NT2/D1 (cell line): ENCODE measurements at regions not wholly inside any gene's neighbourhood (a gene's known extent, or its start where the extent isn't known, plus 50 kb on each side); places are given as distances from the start of the nearest gene placed in this dataset.

Experiments
- DNase-seq: peaks from one replicate; pipeline ENCODE4 v3.0.0-alpha.2; 2011; ENCODE audit warnings: low read depth, low spot score
- H3K27me3 ChIP-seq: 2 replicates; pipeline ENCODE4 v1.6.0; 2011; ENCODE audit warnings: mild to moderate bottlenecking; ENCODE audit not compliant: insufficient read length, insufficient read depth
- H3K36me3 ChIP-seq: 2 replicates; pipeline ENCODE4 v1.6.1; 2011; ENCODE audit warnings: mild to moderate bottlenecking, low read length, mixed read lengths; ENCODE audit not compliant: insufficient read depth, insufficient read length
- H3K4me1 ChIP-seq: 2 replicates; pipeline ENCODE4 v1.5.1; 2011; ENCODE audit not compliant: insufficient read depth, insufficient read length
- H3K4me3 ChIP-seq: 2 replicates; pipeline ENCODE4 v1.5.1; 2011; ENCODE audit warnings: low read depth; ENCODE audit not compliant: insufficient read length
- H3K9ac ChIP-seq: 2 replicates; pipeline ENCODE4 v1.6.0; 2011; ENCODE audit warnings: low read depth; ENCODE audit not compliant: insufficient read length
- H3K9me3 ChIP-seq: 2 replicates; pipeline ENCODE4 v1.5.1; 2011; ENCODE audit warnings: mild to moderate bottlenecking, low read length; ENCODE audit not compliant: insufficient read depth
- SUZ12 ChIP-seq: IDR thresholded peaks from 2 replicates; pipeline ENCODE4 v1.6.1; 2011; ENCODE audit not compliant: insufficient read length, insufficient read depth; ENCODE audit errors: extremely low read depth
- YY1 ChIP-seq: IDR thresholded peaks from 2 replicates; pipeline ENCODE4 v1.6.1; 2011; ENCODE audit not compliant: insufficient read length, insufficient read depth
- ZNF274 ChIP-seq: IDR thresholded peaks from 2 replicates; pipeline ENCODE4 v1.6.1; 2011; ENCODE audit warnings: mild to moderate bottlenecking, low read depth, low read length

DNA sequence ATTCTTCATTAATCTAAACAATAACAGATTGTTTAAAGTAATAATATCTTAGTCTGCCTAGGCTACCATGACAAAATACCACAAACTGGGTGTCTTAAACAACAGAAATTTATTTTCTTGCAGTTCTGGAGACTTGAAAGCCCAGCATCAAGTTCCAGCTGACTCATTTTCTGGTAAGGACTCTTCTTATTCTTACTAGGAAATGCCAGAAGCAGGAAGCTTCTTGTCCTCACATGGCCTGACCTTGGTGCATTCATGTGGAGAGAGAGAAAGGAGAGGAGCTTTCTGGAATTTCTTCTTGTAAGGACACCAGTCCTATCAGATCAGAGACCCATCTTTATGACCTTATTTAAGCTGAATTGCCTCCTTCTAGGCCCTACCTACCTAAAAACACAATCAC, 110.5 kb downstream of the ANKRD60 start:
- no peak for TF ChIP-seq YY1
- no peak for TF ChIP-seq SUZ12
- TF ChIP-seq ZNF274: no peak
- Histone ChIP-seq H3K9me3 (peaks cover 23% of the 10 kb centered on the region), H3K4me3 (no peak overlapping the region), H3K4me1 (no peaks in the 10 kb centered on the region), H3K36me3 (no peaks in the 10 kb centered on the region), H3K27me3 (no peaks in the 10 kb centered on the region), H3K9ac (no peak overlapping the region)
- DNase-seq: no peak

DNA sequence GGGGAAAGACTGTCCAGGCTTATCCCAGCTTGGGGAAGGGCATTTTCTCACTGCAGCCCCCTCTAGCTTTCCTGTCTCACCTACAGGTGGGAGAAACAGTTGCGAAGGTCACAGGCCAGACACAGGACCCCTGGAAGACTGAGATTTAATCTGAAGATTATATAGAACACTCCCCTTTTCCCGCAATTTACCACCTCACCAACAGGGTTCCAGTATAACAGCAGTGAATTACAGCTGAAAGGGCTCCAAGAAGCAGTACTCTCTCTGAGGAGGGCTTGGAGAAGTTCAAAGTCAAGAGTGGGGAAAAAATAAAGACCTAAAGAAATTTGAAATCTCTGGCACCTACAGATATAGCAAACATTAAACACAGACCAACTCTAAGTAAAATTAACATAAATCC, 111.9 kb downstream of the ANKRD60 start:
- no peaks in the 10 kb centered on the region for H3K27me3 ChIP-seq
- TF ChIP-seq SUZ12 (no peak), YY1 (no peak), ZNF274 (no peak)

DNA sequence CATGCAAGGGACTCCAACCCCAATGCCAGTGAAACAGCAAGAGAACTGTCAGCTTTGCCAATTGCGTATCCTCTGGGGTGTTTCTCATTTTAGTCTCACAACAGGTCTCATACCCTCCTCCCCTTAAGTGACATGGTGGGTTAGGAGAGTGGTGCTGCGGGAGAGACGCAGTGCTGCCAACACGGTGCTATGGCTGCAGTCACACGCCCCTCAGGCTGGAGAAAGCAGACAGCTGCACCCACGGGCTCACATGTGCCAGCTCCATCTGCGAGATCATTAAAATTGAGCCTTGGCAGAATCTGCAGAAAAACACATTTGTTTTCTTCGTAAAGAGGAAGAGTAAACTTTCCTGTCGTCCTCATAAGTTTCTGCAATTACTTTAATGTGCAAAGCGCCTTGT, 114.7 kb downstream of the ANKRD60 start:
- no peak overlapping the region for H3K9ac ChIP-seq
- H3K4me3 ChIP-seq: no peak overlapping the region
- TF ChIP-seq SUZ12 (no peak), ZNF274 (no peak), YY1 (no peak)
- no peaks in the 10 kb centered on the region for H3K27me3 ChIP-seq
- DNase-seq: no peak
- no peaks in the 10 kb centered on the region for H3K4me1 ChIP-seq
- peaks cover 31% of the 10 kb centered on the region for H3K9me3 ChIP-seq
- no peaks in the 10 kb centered on the region for H3K36me3 ChIP-seq

More for the DNA sequence above, 111.9 kb downstream of the ANKRD60 start:
- no peak overlapping the region for H3K9ac ChIP-seq
- H3K4me1 ChIP-seq: no peaks in the 10 kb centered on the region
- H3K36me3 ChIP-seq: no peaks in the 10 kb centered on the region
- no peak for DNase-seq
- H3K4me3 ChIP-seq: no peak overlapping the region
- H3K9me3 ChIP-seq: peaks cover 23% of the 10 kb centered on the region

DNA sequence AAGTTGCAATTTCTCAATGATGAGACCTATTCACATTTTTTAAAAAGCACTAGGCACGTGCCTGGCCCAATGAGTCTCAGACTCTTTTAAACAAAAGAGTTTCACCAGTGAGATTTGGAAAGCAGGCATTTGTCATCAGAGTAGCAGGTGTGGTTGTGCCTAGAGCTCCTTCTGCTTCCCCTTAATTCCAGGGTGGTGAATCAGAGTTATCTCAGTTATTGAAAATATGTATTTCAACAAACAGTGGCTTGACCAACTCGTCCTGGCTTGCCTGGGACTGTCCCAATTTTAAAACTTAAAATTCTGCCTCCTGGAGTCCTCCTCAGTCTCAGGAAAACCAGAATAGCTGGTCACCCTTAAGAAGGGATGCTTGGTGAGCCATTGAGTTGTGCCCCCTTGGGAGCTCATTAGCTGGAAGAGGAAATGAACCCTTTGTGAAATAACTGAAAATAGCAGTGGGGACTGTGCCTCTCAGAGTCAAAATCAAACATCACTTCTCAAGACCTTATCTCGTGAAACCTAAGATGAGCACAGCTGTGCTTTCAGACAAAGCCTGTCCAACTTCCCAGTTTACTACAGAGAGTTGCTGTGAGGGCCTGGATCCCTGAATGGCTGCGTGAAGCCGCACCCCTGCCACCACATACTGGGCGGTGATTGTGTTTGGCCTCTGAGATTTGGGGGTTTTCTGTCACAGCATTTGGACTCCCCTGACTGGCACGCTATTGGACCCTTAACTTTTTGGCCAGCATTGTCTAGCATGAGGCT, 116.3 kb downstream of the ANKRD60 start:
- no peak overlapping the region for H3K9ac ChIP-seq
- no peak overlapping the region for H3K4me3 ChIP-seq
- H3K36me3 ChIP-seq: no peaks in the 10 kb centered on the region
- H3K27me3 ChIP-seq: no peaks in the 10 kb centered on the region
- DNase-seq: no peak
- TF ChIP-seq ZNF274 (no peak), SUZ12 (no peak), YY1 (no peak)
- H3K4me1 ChIP-seq: no peaks in the 10 kb centered on the region
- peaks cover 32% of the 10 kb centered on the region for H3K9me3 ChIP-seq

DNA sequence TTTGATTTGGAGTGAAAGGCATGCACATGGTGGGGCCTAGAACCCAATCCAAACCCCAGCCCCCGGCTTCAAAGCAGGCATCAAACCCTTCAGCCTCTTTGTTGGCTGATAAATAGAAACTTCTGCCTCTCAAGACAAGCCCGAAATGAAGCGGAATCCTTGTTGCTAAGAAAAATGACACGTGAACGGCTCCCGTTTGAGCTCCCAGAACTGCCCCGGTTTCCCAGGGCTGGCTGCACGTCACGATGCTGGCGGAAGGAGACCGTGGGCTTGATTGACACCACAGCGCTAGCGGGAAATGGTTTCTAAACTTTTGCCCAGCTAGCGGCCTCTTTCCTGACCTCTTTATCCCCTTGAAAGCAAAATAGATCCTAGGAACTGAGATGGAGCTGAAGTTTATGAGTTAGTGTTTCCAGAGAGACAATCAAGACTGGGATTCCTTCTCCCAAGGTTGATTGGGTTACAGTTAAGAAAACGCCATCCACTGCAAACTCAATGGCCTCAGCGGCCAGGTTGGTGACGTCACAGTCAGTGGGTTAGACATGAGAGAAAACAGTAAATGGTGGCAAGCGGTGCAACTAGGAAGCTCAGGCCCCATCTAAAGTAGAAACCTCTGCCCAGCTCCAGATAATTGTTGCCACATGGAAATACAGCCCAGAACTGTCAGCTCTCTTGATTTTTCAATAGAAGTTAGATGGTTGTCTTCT, 117.0 kb downstream of the ANKRD60 start:
- DNase-seq: no peak
- no peaks in the 10 kb centered on the region for H3K27me3 ChIP-seq
- no peaks in the 10 kb centered on the region for H3K36me3 ChIP-seq
- no peak overlapping the region for H3K9ac ChIP-seq
- H3K4me3 ChIP-seq: no peak overlapping the region
- H3K4me1 ChIP-seq: no peaks in the 10 kb centered on the region
- no peak for TF ChIP-seq YY1
- TF ChIP-seq SUZ12: no peak
- TF ChIP-seq ZNF274: no peak
- peaks cover 29% of the 10 kb centered on the region for H3K9me3 ChIP-seq

DNA sequence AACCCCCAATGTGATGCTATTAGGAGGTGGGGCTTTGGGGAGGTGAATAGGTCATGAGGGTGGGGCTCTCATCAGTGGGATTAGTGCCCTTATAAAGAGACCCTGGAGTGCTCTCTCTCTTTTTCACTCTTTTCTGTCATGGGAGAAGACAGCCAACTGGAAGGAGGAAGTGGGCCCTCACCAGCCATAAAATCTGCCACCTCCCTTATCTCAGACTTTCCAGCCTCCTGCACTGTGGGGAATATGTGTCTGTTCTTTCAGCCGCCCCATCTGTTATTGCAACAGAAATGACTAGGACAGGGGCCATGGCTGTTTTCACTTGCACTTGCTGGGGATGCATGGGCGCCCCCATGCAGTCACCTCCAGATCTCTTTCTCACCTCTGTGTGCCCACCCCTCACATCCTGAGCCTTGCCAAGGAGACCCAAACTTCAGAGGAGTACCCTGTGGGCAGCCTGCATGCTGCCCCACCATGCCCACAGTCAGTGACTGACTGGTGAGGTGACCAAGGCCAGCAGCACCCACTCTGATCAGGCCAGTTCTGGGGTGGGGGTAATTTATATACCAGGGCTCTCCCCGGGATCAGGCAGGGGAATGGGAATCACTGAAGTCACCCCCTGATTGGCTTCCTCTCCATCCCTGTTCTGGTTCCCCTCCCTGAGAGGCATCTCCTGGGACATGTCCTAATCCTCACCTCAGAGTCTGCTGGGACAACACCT, 118.4 kb downstream of the ANKRD60 start:
- no peak for TF ChIP-seq YY1
- no peak for TF ChIP-seq SUZ12
- no peak for TF ChIP-seq ZNF274
- no peaks in the 10 kb centered on the region for H3K27me3 ChIP-seq

DNA sequence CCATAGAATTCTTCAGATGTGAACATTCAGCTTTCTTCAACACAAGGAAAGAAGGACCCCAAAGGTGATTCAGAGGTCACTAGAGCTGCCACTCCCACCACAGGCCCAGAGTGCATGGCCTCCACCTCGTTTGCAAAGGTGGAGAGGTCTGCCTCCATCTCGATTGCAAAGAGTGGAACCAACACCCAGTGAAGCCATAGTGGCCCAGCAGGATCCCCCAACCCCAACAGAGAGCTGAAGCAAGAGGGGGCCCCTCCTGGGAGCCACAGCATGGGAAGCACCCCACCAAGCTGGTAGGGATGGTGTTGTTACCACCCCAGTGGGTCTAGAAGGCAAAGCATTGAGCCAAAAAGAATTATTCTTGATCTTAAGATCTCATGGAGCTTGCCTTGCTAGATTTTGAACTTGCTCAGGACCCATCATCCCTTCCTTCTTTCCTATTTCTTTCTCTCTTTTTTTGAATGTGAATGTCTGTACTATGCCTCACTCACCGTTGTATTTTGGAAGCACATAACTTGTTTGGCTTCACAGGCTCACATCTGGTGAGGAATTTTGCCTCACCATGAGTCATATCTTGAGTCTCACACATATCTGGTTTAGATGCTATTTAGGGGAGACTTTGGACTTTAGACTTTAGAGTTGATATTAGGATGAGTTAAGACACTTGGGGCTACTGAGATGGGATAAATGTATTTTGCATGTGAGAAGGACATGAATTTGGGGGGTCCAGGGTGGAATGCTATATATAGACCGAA, 119.2 kb downstream of the ANKRD60 start:
- TF ChIP-seq ZNF274: no peak
- TF ChIP-seq YY1: no peak
- TF ChIP-seq SUZ12: no peak
- DNase-seq: no peak
- no peak overlapping the region for H3K9ac ChIP-seq
- H3K4me3 ChIP-seq: no peak overlapping the region
- H3K4me1 ChIP-seq: no peaks in the 10 kb centered on the region
- H3K27me3 ChIP-seq: no peaks in the 10 kb centered on the region
- peaks cover 25% of the 10 kb centered on the region; the same call in 1 of the 2 replicates for H3K9me3 ChIP-seq
- H3K36me3 ChIP-seq: no peaks in the 10 kb centered on the region

More for the DNA sequence above, 118.4 kb downstream of the ANKRD60 start:
- H3K36me3 ChIP-seq: no peaks in the 10 kb centered on the region
- H3K4me1 ChIP-seq: no peaks in the 10 kb centered on the region
- no peak for DNase-seq
- peaks cover 25% of the 10 kb centered on the region; the same call in 1 of the 2 replicates for H3K9me3 ChIP-seq
- H3K9ac ChIP-seq: no peak overlapping the region
- no peak overlapping the region for H3K4me3 ChIP-seq
